ENCODE measurements at regions not wholly inside any gene's neighbourhood (a gene's known extent, or its start where the extent isn't known, plus 50 kb on each side); places are given as distances from the start of the nearest gene placed in this dataset.

GRCh38 chr13:106107061-106107460 lies 428.4 kb downstream of the EFNB2 start:
- H3K36me3 ChIP-seq (ENCODE audit: insufficient read depth, low read length), result no peaks in the 10 kb centered on the region
- H3K79me2 ChIP-seq (ENCODE audit: insufficient read depth, low read length), result no peaks in the 10 kb centered on the region
- H3K4me1 ChIP-seq (ENCODE audit: insufficient read depth, low read length), result no peaks in the 10 kb centered on the region
- no peak overlapping the region for H3K9ac ChIP-seq (ENCODE audit: low read depth, low read length)
- no peaks in the 10 kb centered on the region for H4K20me1 ChIP-seq (ENCODE audit: insufficient read depth, low read length)
- no peak overlapping the region for H3K4me2 ChIP-seq (ENCODE audit: insufficient read depth, low read length)
- ATAC-seq (ENCODE audit: insufficient read depth, low read depth), result no peak
- H3K4me3 ChIP-seq (ENCODE audit: low read depth in 1 of 2, low read length in 2 of 2), result no peak overlapping the region
- no peak overlapping the region for H3K27ac ChIP-seq (ENCODE audit: low read length)
- no peaks in the 10 kb centered on the region for H3K9me3 ChIP-seq (ENCODE audit: insufficient read depth, low read length, severe bottlenecking)
- TF ChIP-seq CTCF (IDR thresholded peaks at IDR 0.05; ENCODE audit: borderline replicate concordance, extremely low read depth, low read length, poor library complexity, severe bottlenecking) (no peak), EZH2 (IDR thresholded peaks at IDR 0.05; ENCODE audit: borderline replicate concordance, low read depth, low read length, severe bottlenecking) (no peak)
- H3K27me3 ChIP-seq (ENCODE audit: insufficient read depth, low read length, poor library complexity), result no peaks in the 10 kb centered on the region
- H2AFZ ChIP-seq (ENCODE audit: low read depth, low read length), result no peak overlapping the region
- no peak for DNase-seq

- ATAC-seq (ENCODE audit: insufficient read depth, low read depth) (no peak), DNase-seq (no peak)
- no peak overlapping the region for H3K27ac ChIP-seq (ENCODE audit: low read length)
- H3K4me3 ChIP-seq (ENCODE audit: low read depth in 1 of 2, low read length in 2 of 2), result no peak overlapping the region
- no peaks in the 10 kb centered on the region for H3K79me2 ChIP-seq (ENCODE audit: insufficient read depth, low read length)
- H3K27me3 ChIP-seq (ENCODE audit: insufficient read depth, low read length, poor library complexity), result no peaks in the 10 kb centered on the region
- H2AFZ ChIP-seq (ENCODE audit: low read depth, low read length), result no peak overlapping the region
- no peaks in the 10 kb centered on the region for H3K36me3 ChIP-seq (ENCODE audit: insufficient read depth, low read length)
- TF ChIP-seq EZH2 (IDR thresholded peaks at IDR 0.05; ENCODE audit: borderline replicate concordance, low read depth, low read length, severe bottlenecking), result no peak
- no peak for TF ChIP-seq CTCF (IDR thresholded peaks at IDR 0.05; ENCODE audit: borderline replicate concordance, extremely low read depth, low read length, poor library complexity, severe bottlenecking)
- H3K9me3 ChIP-seq (ENCODE audit: insufficient read depth, low read length, severe bottlenecking), result no peaks in the 10 kb centered on the region
- peaks cover 6% of the 10 kb centered on the region; the same call in 1 of the 2 replicates for H3K4me1 ChIP-seq (ENCODE audit: insufficient read depth, low read length)
- no peak overlapping the region for H3K4me2 ChIP-seq (ENCODE audit: insufficient read depth, low read length)
- H3K9ac ChIP-seq (ENCODE audit: low read depth, low read length), result no peak overlapping the region
- no peaks in the 10 kb centered on the region for H4K20me1 ChIP-seq (ENCODE audit: insufficient read depth, low read length)
These were observed 430.3 kb downstream of the EFNB2 start for GRCh38 chr13:106105153-106105552.

GRCh38 chr13:106104281-106104901 lies 431.1 kb downstream of the EFNB2 start:
- H2AFZ ChIP-seq (ENCODE audit: low read depth, low read length), result no peak overlapping the region
- no peak overlapping the region for H3K9ac ChIP-seq (ENCODE audit: low read depth, low read length)
- no peaks in the 10 kb centered on the region for H3K79me2 ChIP-seq (ENCODE audit: insufficient read depth, low read length)
- no peaks in the 10 kb centered on the region for H3K27me3 ChIP-seq (ENCODE audit: insufficient read depth, low read length, poor library complexity)
- TF ChIP-seq EZH2 (IDR thresholded peaks at IDR 0.05; ENCODE audit: borderline replicate concordance, low read depth, low read length, severe bottlenecking) (no peak), CTCF (IDR thresholded peaks at IDR 0.05; ENCODE audit: borderline replicate concordance, extremely low read depth, low read length, poor library complexity, severe bottlenecking) (no peak)
- H4K20me1 ChIP-seq (ENCODE audit: insufficient read depth, low read length), result no peaks in the 10 kb centered on the region
- no peak overlapping the region for H3K4me2 ChIP-seq (ENCODE audit: insufficient read depth, low read length)
- no peaks in the 10 kb centered on the region for H3K9me3 ChIP-seq (ENCODE audit: insufficient read depth, low read length, severe bottlenecking)
- no peaks in the 10 kb centered on the region for H3K36me3 ChIP-seq (ENCODE audit: insufficient read depth, low read length)
- no peak for DNase-seq
- no peak overlapping the region for H3K4me3 ChIP-seq (ENCODE audit: low read depth in 1 of 2, low read length in 2 of 2)
- no peak for ATAC-seq (ENCODE audit: insufficient read depth, low read depth)
- no peak overlapping the region for H3K27ac ChIP-seq (ENCODE audit: low read length)
- H3K4me1 ChIP-seq (ENCODE audit: insufficient read depth, low read length), result peaks cover 6% of the 10 kb centered on the region; the same call in 1 of the 2 replicates
